Stimulated activated CD4-positive, alpha-beta T cell treated with anti-CD3 and anti-CD28 coated beads, Interleukin-1b, Interleukin-23, amount 100 ng/mL, for 24 hours (primary cell): ENCODE measurements at regions not wholly inside any gene's neighbourhood (a gene's known extent, or its start where the extent isn't known, plus 50 kb on each side); places are given as distances from the start of the nearest gene placed in this dataset.

ENCODE experiments used
- DNase-seq, 4 experiments: peaks; one replicate each; pipeline ENCODE4 v3.0.0-alpha.2; 2020; ENCODE audit warnings: low read depth in 4 of 4, low spot score in 1 of 4

DNA sequence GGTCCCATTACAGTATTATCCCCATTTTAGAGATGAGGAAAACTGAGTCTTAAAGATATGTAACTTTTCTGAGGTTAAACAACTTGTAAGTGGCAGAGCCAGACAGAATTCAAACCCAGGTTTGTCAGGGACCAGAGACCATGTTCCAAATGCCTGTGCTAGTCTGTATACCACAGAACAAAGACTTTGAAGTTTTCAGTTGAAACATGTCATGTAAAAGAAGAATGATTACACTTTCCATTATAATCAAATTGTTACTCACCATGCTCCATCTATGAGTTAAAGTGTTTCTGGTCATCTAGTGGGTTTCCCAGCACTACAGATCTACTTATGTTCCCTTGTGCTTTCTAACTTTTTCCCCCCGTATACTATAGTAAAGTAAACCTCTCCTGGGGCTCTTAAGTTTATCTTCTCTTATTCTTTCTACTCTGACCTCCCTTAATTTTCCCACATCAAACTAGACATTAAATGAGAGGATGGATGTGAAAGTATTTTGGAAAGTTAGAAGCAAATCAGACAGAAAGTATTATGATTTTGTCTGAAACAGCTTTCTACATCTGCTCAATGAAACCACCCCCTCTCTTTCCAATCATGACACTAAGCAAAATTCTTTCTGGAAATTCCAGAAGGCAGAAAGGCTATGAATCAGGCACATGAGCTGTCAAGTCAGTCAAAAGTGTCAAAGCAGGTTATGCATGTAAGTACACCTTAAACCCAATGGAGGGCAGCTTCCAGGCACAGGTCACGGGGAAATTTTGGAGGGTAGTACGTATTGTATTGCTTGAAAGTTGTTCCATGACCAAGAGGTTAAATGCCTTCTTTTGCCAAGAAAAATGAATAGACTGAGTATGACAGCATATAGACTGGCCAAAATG is 132.7 kb upstream of the MAP3K7 start:
- no peak for DNase-seq

GRCh38 chr6:90716376-90716775 is 129.5 kb upstream of the MAP3K7 start:
- DNase-seq: no peak

DNA sequence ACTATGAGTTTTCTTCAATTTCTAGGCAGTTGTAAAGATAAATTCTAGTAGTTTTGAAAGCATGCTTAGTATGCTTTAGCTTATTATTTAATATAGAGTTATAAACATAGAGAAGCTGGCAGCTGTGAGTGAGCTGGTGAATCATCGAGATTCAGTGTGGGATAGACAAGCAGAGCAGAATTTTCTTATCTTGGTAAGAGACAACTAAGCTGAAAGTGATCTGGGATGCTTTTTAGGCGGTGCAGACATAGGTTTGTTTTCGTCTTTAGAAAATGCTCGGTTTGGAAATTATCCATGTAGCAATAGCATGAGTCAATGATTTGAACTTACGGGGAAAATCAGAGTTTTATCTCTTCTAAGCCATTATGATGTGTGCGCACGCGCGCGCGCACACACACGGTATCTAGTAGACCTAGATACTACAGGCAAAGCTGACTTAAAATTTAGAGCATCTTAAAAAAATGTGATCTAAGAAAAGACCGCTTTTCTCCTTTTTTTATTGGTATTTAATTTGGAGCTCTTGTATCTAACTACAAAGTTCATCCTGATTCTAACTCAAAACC is 128.3 kb upstream of the MAP3K7 start:
- DNase-seq: no peak

DNA sequence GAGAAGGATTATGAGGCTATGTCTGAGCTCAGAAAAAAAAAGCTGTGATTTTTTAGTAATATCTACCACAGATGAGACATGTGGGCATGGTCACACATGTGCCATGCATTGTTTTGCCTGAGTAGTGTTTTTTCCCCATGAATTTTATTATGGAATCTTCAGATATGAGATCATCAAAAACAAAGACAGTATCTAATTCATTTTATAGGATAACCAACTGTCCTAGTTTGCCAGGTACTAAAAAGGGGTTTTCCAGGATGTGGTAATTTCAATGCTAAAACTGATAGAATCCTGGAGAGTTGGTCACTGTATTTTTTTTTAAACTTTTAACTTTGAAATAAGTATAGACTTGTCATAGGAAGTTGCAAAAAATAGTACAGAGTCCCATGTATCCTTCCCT is 127.4 kb upstream of the MAP3K7 start:
- no peak for DNase-seq

GRCh38 chr6:90712114-90712513 is 125.2 kb upstream of the MAP3K7 start:
- no peak for DNase-seq

DNA sequence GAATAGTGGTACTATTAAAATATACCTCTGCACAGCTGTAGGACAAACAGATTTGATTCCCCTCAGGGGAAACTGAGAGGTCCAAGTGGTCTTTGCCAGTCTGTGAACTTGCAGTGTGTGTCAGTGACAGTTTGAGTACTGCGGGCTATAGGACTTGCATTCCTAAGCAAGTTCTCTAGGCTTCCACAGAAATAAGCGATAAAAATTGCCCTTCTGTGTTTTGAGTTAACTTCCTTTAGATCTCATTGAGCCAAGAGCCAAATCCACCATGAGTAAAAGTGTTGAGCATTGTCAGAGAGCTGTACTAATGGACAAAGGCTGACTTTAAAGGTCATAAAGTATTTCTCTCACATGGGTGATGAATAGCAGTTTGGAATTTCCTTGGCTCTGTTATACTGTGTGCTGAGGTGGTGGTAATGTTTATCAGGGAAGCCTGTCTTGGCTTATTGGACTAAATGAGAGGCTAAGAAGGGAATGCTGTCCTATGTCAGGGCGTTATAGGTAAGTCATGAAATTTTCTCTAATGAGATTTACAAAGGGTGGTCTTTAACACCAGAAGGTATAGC is 122.6 kb upstream of the MAP3K7 start:
- DNase-seq: no peak

DNA sequence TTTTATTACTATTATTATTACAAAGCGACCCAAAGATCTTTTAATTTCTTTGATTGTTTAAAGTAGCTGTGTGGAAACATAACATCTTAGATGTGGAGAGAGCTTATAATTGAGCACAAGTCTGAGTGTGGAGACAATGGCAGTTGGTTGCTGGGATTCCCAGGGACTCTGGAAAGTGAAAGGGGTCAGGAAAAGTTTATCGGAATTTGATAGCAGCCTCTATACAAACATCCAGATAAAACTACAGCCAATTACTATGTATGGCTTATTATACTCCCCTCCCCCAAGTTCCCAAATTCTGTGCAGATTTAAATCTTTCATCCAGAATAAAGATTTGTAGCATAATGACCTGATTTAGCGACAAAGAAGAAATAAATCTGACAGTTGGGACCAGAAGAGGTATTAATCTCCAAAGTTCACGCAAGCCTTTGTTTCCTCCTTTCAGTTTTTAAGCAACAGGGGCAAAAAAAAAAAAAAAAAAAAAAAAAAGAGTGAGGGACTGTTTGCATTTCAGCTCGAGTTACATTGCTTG is 121.4 kb upstream of the MAP3K7 start:
- DNase-seq: no peak

- DNase-seq: no peak
Observed at GRCh38 chr6:90707246-90707645, 120.4 kb upstream of the MAP3K7 start.

DNA sequence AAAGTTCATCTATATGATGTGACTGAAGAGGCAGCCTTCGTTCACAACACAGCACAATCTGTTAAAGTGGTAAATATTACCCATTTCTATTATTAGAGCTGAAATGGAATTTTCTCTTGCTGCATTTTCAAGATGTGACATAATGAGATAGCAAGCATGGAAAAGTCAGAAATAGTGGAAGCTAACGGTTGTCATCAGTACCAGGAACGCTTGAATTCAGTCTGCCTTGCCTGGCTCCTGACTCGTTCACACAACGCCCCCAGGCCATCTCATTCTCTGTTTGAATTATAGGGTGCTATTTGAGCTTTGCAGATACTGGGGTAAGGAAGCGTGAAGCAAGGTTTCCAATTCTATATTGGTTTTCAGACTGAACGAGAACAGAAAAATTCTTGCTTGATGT is 116.5 kb upstream of the MAP3K7 start:
- DNase-seq: no peak

GRCh38 chr6:90701926-90702325 is 115.1 kb upstream of the MAP3K7 start:
- no peak for DNase-seq

DNA sequence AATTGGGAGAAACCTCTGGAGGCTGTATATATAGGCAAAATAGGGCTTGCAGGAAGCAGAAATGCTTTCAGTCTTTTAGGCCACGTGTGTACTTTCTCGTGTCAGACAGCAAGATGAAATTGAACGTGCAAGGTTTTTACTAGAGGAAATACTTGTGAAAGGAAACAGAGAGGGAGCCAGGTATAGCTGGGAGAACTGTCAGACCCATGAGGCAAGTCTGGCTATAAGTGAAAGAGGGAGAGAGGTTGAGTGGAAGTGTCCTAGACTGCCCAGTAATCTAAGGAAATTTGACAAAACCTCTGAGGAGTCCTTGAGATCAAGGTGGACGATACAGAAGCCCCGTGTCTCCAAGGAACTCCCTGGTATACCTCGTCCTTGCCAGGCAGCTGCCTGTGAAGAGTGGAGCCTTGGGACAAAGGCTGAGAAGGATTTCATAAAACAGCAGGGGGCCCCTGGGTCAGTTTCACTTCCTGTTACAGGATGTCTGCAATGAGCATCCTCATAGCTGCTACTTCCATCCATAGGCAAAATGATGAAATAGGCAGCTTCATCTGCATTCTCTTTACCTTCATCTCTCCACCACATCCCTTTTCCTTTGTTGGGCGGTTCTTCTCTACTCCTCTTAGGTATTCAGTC is 114.4 kb upstream of the MAP3K7 start:
- no peak for DNase-seq

GRCh38 chr6:90695316-90695715 is 108.4 kb upstream of the MAP3K7 start:
- no peak for DNase-seq

DNA sequence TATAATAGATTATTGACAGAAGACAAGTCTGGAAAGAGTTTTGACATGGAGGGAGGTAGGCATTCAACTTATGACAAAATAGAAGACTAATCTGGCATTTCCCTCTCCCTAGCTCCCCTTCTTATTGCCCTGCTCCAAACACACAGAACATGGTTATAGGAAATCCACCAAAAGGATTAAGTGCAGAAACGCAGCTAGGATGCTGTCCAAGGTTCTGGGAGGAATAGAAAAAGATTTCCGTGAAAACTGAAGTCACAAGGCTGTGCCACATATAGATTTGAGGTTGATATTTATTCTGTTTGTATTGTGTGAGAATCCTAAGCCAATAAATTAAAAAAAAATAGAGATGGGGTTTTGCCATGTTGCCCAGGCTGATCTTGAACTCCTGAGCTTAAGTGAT is 107.9 kb upstream of the MAP3K7 start:
- no peak for DNase-seq

DNA sequence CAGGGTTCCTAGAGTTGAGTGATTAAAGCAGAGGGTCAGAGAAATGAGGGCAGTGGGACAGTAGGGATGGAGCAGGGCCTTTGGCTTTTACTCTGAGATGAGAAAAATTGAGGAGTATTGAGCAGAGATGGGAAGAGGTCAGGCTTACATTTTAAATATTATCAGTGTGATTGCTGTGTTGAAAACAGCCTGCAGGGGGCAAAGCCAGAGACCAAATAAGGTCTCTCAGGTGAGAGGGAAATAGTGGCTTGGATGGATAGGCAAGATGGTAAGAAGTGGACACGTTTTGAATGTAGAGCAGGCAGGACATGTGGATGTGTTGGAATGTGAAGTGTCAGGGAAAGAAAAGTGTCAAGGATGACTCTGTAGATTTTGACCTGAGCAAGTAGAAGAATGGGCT is 105.0 kb upstream of the MAP3K7 start:
- DNase-seq: no peak

GRCh38 chr6:90689172-90689571 is 102.3 kb upstream of the MAP3K7 start:
- DNase-seq: no peak

- DNase-seq: no peak
Observed at GRCh38 chr6:90687775-90688380, 101.0 kb upstream of the MAP3K7 start.

GRCh38 chr6:90681863-90682262 is 95.0 kb upstream of the MAP3K7 start:
- no peak for DNase-seq

DNA sequence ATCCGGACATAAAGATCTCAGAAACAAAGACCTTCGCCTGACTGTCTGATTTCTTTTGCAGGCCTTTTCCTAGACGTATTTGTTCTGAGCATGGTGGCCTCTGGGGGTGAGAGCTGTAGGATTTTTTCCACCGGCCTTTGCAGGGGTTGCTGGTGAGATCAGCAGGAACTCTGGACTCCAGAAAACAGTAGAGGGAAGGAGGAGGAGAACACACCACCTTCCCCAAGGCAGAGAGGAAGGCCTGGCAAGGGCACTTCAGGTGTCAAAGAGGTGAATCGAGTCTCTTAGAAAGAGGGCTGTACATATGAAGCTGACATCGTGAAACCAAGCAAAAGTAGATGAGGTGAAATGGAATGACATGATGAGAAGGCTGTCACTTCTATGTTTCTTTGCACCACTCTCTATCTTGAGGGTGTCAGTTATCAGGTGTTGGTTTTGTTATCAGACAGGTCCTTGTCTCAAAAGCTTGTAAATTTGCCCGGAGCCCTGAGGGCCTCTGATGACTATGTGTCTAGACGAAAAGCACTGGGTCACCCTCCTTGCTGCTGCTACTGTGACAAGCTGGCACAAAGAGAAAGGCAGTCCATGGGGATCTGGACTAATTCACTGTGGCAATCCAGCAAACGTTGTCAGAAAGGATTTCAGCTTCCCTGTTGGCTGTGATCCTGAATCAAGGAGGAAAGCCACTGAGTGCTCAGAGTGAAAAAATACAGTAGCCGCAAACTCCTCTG is 91.3 kb upstream of the MAP3K7 start:
- DNase-seq: no peak

DNA sequence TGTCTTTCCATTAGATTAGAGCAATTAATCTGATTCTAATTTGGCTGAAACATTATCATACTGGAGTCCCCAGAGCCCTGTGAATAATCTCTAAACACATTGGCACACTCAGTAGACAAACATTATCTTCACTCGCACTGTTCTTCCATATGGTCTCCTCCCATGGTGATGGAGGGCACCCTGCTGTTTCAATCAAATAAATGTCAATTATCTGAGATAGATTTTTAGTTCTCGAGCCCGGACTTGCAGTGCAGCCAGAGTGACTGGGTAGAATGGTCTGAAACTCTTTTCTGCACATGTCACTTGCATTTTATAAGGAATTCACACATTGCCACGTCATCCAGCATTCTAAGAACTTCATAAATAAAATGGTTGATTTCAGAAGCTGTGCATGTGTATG is 90.6 kb upstream of the MAP3K7 start:
- no peak for DNase-seq

- no peak for DNase-seq
Observed at GRCh38 chr6:90676516-90677300, 89.8 kb upstream of the MAP3K7 start.
